Nephron (organoid): ENCODE measurements at regions not wholly inside any gene's neighbourhood (a gene's known extent, or its start where the extent isn't known, plus 50 kb on each side); places are given as distances from the start of the nearest gene placed in this dataset.

Source experiments
- H3K27ac Mint-ChIP-seq, 3 experiments: 2 replicates each; pipeline ENCODE4 v1.8.0; 2020; ENCODE audit warnings: mixed read lengths in 3 of 3, mild to moderate bottlenecking in 2 of 3, moderate library complexity in 1 of 3
- H3K27me3 Mint-ChIP-seq: 2 replicates; pipeline ENCODE4 v1.8.0; 2021; ENCODE audit warnings: low read depth, mild to moderate bottlenecking, moderate library complexity, mixed read lengths
- H3K36me3 Mint-ChIP-seq: 2 replicates; pipeline ENCODE4 v1.8.0; 2020; ENCODE audit warnings: low read depth, mixed read lengths
- H3K4me1 Mint-ChIP-seq: 2 replicates; pipeline ENCODE4 v1.8.0; 2020; ENCODE audit warnings: mixed read lengths
- H3K4me3 Mint-ChIP-seq, 3 experiments: 2 replicates each; pipeline ENCODE4 v1.8.0; 2020; ENCODE audit warnings: mild to moderate bottlenecking in 3 of 3, mixed read lengths in 3 of 3, moderate library complexity in 2 of 3
- H3K9me3 Mint-ChIP-seq: 2 replicates; pipeline ENCODE4 v1.8.0; 2020; ENCODE audit warnings: mixed read lengths
- TF ChIP-seq, protein P1 (sequence below), 3 experiments: fragments of 200-600 bp; sonication (generic); IDR thresholded peaks; one replicate each; pipeline ENCODE4 v1.5.0; 2021; ENCODE audit warnings: antibody characterized with exemption in 3 of 3; ENCODE audit not compliant: unreplicated experiment in 3 of 3

GRCh38 chr13:86087244-86087643, 288.0 kb upstream of the SLITRK6 start:
- no peak overlapping the region for H3K27ac Mint-ChIP-seq
- H3K27me3 Mint-ChIP-seq, result no peaks in the 10 kb centered on the region
- H3K4me3 Mint-ChIP-seq, result no peak overlapping the region
- TF ChIP-seq, protein P1, sequence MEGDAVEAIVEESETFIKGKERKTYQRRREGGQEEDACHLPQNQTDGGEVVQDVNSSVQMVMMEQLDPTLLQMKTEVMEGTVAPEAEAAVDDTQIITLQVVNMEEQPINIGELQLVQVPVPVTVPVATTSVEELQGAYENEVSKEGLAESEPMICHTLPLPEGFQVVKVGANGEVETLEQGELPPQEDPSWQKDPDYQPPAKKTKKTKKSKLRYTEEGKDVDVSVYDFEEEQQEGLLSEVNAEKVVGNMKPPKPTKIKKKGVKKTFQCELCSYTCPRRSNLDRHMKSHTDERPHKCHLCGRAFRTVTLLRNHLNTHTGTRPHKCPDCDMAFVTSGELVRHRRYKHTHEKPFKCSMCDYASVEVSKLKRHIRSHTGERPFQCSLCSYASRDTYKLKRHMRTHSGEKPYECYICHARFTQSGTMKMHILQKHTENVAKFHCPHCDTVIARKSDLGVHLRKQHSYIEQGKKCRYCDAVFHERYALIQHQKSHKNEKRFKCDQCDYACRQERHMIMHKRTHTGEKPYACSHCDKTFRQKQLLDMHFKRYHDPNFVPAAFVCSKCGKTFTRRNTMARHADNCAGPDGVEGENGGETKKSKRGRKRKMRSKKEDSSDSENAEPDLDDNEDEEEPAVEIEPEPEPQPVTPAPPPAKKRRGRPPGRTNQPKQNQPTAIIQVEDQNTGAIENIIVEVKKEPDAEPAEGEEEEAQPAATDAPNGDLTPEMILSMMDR (IDR thresholded peaks at IDR 0.05; ENCODE audit: unreplicated experiment in 3 of 3), result no peak
- no peaks in the 10 kb centered on the region for H3K36me3 Mint-ChIP-seq
- H3K9me3 Mint-ChIP-seq, result no peaks in the 10 kb centered on the region
- no peaks in the 10 kb centered on the region for H3K4me1 Mint-ChIP-seq

DNA sequence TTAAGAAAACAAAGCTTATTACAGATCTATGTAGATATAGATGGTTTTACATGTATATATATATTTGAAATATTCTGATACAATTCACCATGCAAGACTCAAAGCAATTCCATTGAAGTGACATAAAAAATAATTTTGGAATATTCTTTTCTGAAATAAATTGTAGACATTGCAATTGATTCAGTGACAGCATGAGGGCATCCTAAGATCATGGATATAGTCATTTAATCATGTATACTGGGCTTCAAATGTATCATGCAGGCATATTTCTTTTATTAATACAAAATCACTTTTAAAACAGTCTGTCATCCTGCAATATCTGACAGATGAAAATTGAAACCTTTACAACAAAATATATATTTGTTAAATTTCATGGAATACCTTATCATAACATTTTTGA, 286.7 kb upstream of the SLITRK6 start:
- no peak overlapping the region for H3K4me3 Mint-ChIP-seq
- H3K27ac Mint-ChIP-seq, result no peak overlapping the region
- H3K9me3 Mint-ChIP-seq, result no peaks in the 10 kb centered on the region
- H3K27me3 Mint-ChIP-seq, result no peaks in the 10 kb centered on the region
- H3K36me3 Mint-ChIP-seq, result no peaks in the 10 kb centered on the region
- TF ChIP-seq, protein P1 (IDR thresholded peaks at IDR 0.05; ENCODE audit: unreplicated experiment in 3 of 3), result peak; percentile 19 to 26 (median 24)
- H3K4me1 Mint-ChIP-seq, result no peaks in the 10 kb centered on the region

DNA sequence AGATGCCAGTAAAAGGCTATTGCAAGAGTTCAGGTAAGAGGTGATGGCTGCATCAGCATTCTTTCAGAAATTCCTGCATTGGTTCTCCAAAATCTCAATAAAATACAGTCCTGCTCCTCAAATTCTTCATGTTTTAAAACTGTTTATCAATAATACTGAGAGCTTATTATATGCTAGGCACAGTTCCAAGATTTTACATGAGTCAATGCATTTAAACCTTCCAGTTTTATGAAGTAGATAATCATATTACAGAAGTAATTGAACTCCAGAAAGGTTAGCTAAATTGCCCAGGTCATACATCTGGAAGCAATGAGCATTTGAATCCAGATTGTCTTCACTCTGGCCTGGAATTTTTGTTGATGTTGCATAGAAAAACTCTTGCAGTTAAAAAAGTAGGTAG, 282.9 kb upstream of the SLITRK6 start:
- TF ChIP-seq, protein P1 (IDR thresholded peaks at IDR 0.05; ENCODE audit: unreplicated experiment in 3 of 3), result no peak
- Mint-ChIP-seq H3K27me3 (no peaks in the 10 kb centered on the region), H3K27ac (no peak overlapping the region), H3K4me3 (no peak overlapping the region), H3K4me1 (no peaks in the 10 kb centered on the region), H3K9me3 (no peaks in the 10 kb centered on the region), H3K36me3 (no peaks in the 10 kb centered on the region)

DNA sequence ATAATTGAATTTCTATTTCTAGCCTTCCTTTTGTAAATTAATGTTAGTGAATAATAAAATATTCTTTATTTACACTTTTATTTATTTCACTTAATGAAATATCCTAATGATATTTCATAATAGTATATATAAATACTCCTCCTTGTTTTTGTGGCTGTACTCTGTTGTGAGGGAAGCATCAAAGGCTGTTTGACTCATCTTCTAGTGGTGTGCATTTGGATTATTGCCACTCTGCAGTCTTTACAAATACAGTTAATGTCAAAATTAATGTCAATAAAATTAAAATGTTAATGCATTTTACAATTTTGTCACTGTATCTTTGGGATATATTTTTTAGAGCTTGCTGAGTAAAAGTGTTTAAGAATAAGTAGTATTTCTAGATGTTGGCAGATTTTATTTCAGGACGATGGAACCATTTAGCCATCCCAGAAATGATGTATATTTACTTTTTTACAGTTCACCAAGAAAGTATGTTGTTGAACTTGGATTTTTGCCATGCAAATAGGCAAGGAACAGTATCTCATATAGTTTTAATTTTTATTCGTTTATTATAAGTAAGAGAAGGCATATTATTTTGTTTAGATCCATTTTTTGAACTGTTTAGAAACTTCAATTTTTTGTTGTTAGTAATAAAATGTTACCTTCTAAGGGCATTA, 281.2 kb upstream of the SLITRK6 start:
- TF ChIP-seq, protein P1 (IDR thresholded peaks at IDR 0.05; ENCODE audit: unreplicated experiment in 3 of 3), result no peak
- Mint-ChIP-seq H3K27me3 (no peaks in the 10 kb centered on the region), H3K4me3 (no peak overlapping the region), H3K36me3 (no peaks in the 10 kb centered on the region), H3K4me1 (no peaks in the 10 kb centered on the region), H3K27ac (no peak overlapping the region), H3K9me3 (no peaks in the 10 kb centered on the region)

- Mint-ChIP-seq H3K4me3 (no peak overlapping the region), H3K9me3 (no peaks in the 10 kb centered on the region), H3K27me3 (no peaks in the 10 kb centered on the region), H3K36me3 (no peaks in the 10 kb centered on the region), H3K4me1 (peaks cover 4% of the 10 kb centered on the region), H3K27ac (no peak overlapping the region)
- TF ChIP-seq, protein P1 (IDR thresholded peaks at IDR 0.05; ENCODE audit: unreplicated experiment in 3 of 3), result no peak
These were observed 267.6 kb upstream of the SLITRK6 start for GRCh38 chr13:86066611-86067365.

DNA sequence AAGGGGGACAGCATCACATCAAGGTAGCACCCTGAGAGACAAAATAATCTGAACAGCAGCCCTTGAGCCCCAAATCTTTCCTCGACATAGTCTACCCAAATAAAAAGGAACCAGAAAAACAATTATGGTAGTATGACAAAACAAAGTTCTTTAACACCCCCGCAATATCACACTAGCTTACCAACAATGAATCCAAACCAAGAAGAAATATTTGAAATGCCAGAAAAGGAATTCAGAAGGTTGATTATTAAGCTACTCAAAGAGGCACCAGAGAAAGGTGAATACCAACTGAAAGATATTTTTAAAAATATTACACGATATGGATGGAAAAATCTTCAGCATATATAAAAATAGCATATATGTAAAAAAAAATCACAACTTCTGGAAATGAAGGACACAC, 252.9 kb upstream of the SLITRK6 start:
- peaks cover 7% of the 10 kb centered on the region for H3K9me3 Mint-ChIP-seq
- H3K36me3 Mint-ChIP-seq, result no peaks in the 10 kb centered on the region
- TF ChIP-seq, protein P1 (IDR thresholded peaks at IDR 0.05; ENCODE audit: unreplicated experiment in 3 of 3), result no peak
- no peaks in the 10 kb centered on the region for H3K27me3 Mint-ChIP-seq
- no peak overlapping the region for H3K27ac Mint-ChIP-seq
- peaks cover 6% of the 10 kb centered on the region for H3K4me1 Mint-ChIP-seq
- H3K4me3 Mint-ChIP-seq, result no peak overlapping the region
